GM12865 (cell line): ENCODE measurements at regions not wholly inside any gene's neighbourhood (a gene's known extent, or its start where the extent isn't known, plus 50 kb on each side); places are given as distances from the start of the nearest gene placed in this dataset.
"Not testable (repeated sequence)": the region's sequence is repeated elsewhere in the genome, so short reads cannot be mapped to it uniquely, and the experiment has no call there.

Source experiments
- DNase-seq: peaks from one replicate; pipeline ENCODE4 v3.0.0; 2010; ENCODE audit warnings: low read depth
- H3K4me3 ChIP-seq: 2 replicates; pipeline ENCODE4 v1.5.1; 2011; ENCODE audit warnings: mild to moderate bottlenecking, low read depth, low read length, control low read depth
- TF ChIP-seq, protein P1 (sequence below): IDR thresholded peaks from 2 replicates; pipeline ENCODE4 v1.5.1; 2011; ENCODE audit warnings: low read length, control low read depth, low read depth, inconsistent platforms; ENCODE audit not compliant: insufficient read depth; ENCODE audit errors: missing control alignments

DNA sequence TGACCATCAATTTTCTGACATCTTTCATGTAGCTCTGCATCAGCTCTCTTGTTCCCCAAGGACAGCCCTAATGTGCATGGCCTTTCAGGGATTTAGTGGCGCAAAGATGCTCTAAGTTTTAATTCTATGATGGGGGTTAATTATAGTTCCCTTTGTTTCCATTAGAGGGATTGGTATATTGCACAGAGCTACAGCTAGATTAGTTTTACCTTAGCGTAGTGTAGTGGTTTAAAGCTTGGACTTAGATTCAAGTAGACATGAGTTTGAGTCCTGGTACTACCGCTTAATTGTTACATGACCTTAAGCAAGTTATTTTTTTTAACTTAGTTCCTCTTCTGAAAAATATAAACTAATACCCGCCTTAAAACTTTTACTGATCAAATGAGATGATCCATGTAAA is 247.8 kb upstream of the KRR1 start:
- no peak overlapping the region for H3K4me3 ChIP-seq
- TF ChIP-seq, protein P1, sequence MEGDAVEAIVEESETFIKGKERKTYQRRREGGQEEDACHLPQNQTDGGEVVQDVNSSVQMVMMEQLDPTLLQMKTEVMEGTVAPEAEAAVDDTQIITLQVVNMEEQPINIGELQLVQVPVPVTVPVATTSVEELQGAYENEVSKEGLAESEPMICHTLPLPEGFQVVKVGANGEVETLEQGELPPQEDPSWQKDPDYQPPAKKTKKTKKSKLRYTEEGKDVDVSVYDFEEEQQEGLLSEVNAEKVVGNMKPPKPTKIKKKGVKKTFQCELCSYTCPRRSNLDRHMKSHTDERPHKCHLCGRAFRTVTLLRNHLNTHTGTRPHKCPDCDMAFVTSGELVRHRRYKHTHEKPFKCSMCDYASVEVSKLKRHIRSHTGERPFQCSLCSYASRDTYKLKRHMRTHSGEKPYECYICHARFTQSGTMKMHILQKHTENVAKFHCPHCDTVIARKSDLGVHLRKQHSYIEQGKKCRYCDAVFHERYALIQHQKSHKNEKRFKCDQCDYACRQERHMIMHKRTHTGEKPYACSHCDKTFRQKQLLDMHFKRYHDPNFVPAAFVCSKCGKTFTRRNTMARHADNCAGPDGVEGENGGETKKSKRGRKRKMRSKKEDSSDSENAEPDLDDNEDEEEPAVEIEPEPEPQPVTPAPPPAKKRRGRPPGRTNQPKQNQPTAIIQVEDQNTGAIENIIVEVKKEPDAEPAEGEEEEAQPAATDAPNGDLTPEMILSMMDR, result no peak
- DNase-seq, result no peak

DNA sequence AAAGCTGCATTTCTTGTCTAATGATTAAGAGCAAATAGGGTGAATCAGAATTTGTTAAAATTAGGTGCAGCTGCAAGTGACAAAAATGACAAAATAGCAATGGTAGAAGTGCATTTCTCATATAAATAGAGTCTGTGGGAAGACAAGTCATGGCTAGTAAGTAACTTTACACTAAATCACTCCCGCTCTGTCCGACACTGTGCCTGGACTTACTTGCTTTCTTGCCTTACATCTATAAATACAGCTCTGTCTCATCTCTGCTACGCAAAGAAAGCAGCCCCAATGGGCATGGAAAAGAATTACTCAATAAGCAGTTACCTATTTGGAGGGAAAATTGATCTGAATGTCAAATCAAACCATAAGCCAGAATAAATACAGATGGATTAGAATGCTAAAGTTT is 245.4 kb upstream of the KRR1 start:
- H3K4me3 ChIP-seq, result no peak overlapping the region
- TF ChIP-seq, protein P1, result no peak
- DNase-seq, result no peak

DNA sequence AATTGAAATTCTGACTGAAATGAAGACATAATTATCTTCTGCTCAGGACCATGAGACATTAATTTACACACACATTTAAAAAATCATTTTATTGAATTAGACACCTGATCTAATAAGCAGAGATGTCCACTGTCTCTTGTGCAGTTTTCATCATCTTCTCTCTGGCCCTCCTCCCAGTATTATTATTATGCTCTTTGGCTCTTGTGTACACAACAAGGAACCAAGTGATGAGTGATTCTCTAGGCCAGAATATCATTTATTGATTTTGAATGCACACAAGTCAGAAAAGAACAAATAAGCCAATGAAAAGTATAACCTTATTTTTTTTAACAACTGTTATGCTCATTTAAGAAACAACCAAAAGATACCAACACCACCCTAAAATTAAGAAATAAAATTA is 244.7 kb upstream of the KRR1 start:
- TF ChIP-seq, protein P1, result no peak
- H3K4me3 ChIP-seq, result no peak overlapping the region
- DNase-seq, result no peak

DNA sequence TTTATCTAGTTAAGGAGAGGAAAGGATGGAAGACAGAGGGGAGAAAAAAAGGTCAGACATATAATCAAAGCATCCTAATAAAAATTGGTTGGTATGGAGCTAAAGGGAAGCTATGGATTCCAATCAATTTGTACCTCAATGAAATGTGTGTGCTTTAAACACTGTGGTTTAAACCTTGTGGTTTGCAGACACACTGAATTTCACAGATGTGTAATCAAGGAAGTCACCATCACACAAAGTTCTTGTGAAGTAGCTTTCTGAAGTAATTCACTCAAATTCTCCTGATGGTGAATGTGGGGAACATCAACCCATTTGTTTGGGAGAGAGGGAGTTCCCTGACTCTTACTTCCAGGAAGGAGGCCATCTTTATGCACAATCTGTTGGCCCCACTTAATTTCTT is 243.3 kb upstream of the KRR1 start:
- TF ChIP-seq, protein P1, result no peak
- DNase-seq, result no peak
- no peak overlapping the region for H3K4me3 ChIP-seq

DNA sequence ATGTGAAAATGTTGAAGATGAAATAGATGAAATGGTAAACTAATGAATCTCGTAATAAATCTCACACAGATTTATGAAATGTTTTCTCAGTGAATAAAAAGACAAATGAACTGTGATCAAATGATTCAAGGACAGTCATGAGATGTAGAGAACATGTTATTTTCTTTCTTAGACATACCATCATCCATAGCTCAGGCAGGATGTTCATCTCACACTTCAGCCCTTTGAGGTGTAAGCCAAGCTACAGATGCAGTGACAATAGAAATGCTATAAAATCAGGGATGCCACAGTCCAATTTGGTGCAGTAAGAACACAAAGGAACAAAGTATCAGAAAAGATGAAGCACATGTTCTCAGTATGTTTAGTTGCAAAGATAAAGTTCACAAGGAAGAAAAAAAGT is 242.7 kb upstream of the KRR1 start:
- no peak for DNase-seq
- H3K4me3 ChIP-seq, result no peak overlapping the region
- TF ChIP-seq, protein P1, result no peak

DNA sequence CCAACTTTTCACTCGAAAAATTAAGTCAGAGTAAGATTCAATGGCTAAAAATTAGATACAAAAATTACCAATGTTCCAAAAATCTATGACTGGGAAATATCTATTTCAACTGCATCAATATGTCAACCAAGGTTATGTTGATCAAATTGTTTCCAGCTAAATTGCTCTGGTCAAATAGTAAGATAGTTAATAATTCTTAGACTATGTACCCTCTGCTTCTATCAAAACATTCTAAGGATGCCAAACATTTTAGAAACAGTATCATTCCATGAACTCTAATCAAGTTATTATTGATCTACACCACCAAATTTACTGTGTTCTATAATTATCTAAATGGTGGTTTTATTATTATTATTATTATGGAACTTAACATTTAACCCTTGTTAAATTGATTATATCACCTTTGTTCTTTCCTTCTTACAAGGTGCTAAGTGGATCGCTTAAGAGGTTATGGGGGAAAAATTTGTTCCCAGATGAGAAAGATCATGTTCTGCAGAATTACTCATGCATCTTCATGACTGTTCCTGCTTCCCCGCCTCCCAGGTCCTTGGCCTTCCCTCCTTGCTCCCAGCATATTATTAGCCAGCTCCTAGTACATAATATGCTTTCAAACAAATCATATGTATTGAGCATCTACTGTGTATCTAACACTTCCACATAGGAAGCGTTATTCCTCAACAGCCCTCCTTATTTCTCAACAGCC is 240.5 kb upstream of the KRR1 start:
- TF ChIP-seq, protein P1, result no peak
- no peak for DNase-seq
- no peak overlapping the region for H3K4me3 ChIP-seq

DNA sequence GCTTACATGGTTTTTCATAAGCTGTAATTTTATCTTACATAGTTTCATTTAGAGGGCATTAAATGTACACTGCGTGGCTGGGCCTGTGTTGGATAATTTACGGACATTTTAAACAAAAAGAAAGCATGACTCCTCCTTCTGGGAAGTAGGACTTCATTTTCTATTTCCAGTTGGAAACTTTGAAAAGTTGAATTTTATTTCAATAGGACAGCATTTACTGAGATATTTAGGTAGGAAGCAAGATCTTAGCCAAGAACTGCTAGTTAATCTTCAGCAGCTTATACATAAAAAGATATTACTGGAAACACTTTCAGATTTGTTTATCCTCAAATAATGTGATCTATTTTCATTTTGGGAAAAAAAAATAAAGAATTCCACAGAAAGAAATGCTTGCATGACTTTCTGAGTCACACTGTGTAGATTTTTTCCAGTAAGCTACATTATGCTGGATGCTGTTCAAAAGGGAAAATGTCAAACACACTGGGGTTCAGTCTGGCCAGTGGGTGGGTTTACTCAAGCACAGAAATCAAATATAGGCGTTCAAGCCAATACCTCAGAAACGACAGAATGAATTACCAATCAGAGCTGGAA is 239.4 kb upstream of the KRR1 start:
- H3K4me3 ChIP-seq, result no peak overlapping the region
- no peak for DNase-seq
- TF ChIP-seq, protein P1, result no peak

DNA sequence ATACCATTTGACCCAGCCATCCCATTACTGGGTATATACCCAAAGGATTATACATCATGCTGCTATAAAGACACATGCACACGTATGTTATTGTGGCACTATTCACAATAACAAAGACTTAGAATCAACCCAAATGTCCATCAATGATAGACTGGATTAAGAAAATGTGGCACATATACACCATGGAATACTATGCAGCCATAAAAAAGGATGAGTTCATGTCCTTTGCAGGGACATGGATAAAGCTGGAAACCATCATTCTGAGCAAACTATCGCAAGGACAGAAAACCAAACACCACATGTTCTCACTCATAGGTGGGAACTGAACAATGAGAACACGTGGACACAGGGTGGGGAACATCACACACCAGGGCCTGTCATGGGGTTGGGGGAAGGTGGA is 237.6 kb upstream of the KRR1 start:
- DNase-seq, result not testable (repeated sequence)

More for the DNA sequence above, 237.6 kb upstream of the KRR1 start:
- not testable (repeated sequence) for H3K4me3 ChIP-seq
